ENCODE measurements at regions not wholly inside any gene's neighbourhood (a gene's known extent, or its start where the extent isn't known, plus 50 kb on each side); places are given as distances from the start of the nearest gene placed in this dataset.

DNA sequence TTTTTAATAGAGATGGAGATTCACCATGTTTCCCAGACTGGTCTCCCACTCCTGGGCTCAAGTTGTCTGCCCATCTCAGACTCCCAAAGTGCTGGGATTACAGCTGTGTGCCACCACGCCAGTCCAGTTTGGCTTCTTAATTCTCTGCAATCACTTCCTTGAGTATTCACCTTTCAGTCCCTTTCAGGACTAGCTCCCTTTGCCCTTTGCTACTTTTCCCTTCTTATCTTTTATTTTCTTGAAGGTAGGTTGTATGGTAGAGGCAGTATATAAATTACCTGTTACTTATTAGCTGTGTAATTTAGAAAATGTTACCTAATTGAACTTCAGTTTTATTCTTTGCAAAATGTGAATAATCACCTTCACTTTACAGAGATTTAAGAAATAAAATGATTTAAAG lies 285.8 kb downstream of the FGF9 start:
- in situ Hi-C loops (cut with MboI; ENCODE audit: low sequenced_read_pairs) = no loop called here

- in situ Hi-C loops (cut with MboI; ENCODE audit: low sequenced_read_pairs) = no loop called here
These were observed 287.0 kb downstream of the FGF9 start for GRCh38 chr13:21957833-21958232.

DNA sequence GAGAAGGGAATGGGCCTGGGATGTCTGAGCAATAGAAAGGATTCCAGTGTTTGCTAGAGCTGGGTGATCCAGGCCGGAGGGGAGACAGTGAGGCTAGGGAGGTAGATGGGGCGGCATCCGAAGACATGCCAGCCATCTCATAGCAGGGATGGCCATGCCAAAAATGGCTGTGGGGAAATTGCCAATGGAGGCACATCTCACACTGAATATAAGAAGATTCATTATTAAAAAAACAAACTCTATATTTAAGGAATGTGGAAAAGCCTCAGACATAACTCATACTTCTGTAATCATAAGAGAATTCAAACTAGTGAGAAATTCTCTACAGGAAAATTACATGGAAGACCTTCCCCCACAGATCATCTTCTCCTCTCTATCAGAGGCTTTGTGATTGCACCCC lies 289.2 kb downstream of the FGF9 start:
- in situ Hi-C loops (cut with MboI; ENCODE audit: low sequenced_read_pairs) = no loop called here

DNA sequence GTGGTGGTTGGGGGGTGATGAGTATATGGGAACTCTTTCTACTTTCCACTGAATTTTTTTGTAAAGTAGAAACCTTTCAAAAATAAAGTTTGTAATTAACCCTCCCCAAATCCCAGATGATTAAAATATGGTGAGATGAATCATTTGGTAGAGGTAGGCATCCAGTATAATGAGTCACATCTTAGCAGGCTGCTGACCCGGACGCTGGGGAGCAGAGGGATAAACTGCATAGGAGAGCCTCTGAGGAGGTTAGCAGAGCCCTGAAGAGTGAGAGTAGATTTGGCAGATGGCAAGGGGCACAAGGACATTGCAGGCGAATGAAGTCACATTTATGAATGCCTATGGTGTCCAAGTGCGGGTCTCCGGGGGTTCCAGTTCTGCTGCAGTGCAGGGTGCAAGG lies 293.8 kb downstream of the FGF9 start:
- in situ Hi-C loops (cut with MboI; ENCODE audit: low sequenced_read_pairs) = no loop called here

- in situ Hi-C loops (cut with MboI; ENCODE audit: low sequenced_read_pairs) = no loop called here
These were observed 294.2 kb downstream of the FGF9 start for GRCh38 chr13:21965095-21965494.

- in situ Hi-C loops (cut with MboI; ENCODE audit: low sequenced_read_pairs) = no loop called here
These were observed 295.1 kb downstream of the FGF9 start for GRCh38 chr13:21966014-21966413.

DNA sequence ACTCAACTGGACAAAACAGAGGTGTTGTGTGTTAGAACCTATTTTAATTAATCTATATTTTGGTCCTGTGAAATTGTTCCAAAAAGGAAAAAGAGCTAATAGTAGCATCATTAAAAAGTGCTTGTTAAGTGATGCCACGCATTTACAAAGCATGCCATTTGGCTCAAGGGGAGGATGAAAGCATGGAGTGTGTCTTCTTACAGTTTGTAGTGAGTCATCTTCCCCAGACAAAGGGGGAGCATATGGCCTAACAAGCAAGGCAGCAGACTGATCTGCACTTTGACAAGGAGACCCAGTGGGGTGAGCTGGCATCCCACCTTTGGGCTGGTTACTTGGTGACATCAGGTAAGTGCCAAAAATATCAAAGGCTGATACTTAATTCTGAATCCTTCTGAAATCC lies 297.0 kb downstream of the FGF9 start:
- in situ Hi-C loops (cut with MboI; ENCODE audit: low sequenced_read_pairs) = no loop called here

DNA sequence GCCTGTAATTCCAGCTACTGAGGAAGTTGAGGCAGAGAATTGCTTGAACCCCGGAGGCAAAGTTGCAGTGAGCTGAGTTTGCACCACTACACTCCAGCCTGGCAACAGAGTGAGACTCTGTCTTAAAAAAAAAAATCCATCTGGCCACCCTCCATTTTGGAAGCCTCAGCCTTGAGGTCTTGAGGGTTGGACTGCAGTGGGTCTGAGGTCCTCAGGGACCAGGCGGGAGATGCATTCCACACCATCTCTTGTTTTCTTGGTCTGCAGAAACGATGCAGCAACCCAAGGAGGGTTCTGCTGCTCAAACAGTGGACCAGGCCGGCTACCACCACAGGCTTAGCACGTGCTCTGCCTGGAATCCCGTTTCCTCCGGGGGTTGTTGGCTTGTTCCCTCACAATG lies 299.3 kb downstream of the FGF9 start:
- in situ Hi-C loops (cut with MboI; ENCODE audit: low sequenced_read_pairs) = no loop called here

DNA sequence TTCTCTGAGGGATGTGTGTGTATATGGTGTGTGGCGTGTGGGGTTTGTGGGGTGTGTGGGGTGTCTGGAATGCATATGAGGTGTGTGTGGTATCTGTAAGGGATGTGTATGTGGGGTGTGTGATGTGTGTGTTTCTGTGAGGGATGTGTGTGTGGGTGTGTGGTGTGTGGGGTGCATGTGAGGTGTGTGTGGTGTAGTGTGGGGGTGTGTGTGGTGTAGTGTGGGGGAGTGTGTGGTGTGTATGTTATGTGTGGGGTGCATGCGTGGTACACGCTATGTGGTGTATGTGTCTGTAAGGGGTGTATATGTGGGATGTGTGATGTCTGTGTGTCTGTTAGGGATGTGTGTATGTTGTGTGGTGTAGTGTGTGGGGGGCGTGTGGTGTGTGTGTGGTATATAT lies 300.0 kb downstream of the FGF9 start:
- in situ Hi-C loops (cut with MboI; ENCODE audit: low sequenced_read_pairs) = no loop called here

DNA sequence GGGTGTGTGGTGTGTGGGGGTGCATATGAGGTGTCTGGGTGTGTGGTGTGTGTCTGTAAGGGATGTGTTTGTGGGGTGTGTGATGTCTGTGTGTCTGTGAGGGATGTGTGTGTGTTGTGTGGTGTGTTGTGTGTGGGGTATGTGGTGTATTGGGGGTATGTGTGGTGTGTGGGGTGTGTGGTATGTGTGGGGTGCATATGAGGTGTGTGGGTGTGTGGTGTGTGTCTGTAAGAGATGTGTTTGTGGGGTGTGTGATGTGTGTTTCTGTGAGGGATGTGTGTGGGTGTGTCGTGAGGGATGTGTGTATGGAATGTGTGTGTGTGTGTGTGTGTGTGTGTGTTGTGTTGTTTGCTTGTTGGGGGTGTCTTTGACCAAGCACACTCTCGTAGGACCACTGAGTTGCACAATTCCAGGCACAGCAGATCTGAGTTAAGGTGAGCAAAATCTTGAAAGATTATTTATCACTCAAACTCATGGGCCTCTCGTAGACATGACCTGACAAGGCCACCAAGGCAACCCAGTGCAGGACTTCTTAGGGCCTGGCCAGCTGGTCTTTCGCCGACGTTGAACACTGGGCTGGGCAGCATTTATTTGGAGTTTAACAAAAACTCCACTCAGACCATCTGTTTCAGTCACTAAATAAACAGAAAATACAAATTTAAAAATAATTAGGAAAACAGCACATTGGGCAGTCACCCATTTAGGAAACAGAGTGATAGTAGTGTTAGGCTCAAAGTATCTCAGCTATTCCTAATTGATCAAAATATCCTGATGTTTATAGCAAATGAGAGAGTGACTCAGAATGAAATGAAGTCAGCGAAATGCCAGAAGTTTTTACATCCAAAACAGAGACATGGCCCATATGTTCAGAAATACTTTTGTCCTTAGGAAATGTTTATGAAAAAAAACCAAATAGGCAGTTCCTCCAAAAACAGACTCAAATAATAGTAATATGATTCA lies 301.1 kb downstream of the FGF9 start:
- in situ Hi-C loops (cut with MboI; ENCODE audit: low sequenced_read_pairs) = no loop called here

- in situ Hi-C loops (cut with MboI; ENCODE audit: low sequenced_read_pairs) = no loop called here
These were observed 302.7 kb downstream of the FGF9 start for GRCh38 chr13:21973437-21974125.

GRCh38 chr13:21974741-21975140 lies 303.9 kb downstream of the FGF9 start:
- in situ Hi-C loops (cut with MboI; ENCODE audit: low sequenced_read_pairs) = no loop called here

DNA sequence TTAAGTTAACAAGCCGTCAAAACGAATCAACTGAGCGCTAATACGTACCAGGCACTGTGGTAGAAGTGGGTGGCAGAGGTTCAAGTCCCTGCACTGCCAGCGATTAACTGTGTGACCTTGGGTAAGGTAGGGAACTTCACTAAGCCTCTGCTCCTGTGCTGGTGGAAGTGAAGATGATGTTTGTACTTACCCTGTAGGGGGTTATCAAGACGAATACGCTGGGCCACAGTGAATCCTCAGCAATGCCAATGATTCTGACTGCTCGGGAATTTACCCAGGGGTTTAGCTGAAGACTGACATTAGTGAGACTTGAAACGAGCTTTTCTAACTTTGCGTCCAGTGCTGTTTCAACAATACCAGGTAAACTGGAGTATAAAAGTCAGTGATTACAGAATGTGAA lies 305.3 kb downstream of the FGF9 start:
- in situ Hi-C loops (cut with MboI; ENCODE audit: low sequenced_read_pairs) = no loop called here

DNA sequence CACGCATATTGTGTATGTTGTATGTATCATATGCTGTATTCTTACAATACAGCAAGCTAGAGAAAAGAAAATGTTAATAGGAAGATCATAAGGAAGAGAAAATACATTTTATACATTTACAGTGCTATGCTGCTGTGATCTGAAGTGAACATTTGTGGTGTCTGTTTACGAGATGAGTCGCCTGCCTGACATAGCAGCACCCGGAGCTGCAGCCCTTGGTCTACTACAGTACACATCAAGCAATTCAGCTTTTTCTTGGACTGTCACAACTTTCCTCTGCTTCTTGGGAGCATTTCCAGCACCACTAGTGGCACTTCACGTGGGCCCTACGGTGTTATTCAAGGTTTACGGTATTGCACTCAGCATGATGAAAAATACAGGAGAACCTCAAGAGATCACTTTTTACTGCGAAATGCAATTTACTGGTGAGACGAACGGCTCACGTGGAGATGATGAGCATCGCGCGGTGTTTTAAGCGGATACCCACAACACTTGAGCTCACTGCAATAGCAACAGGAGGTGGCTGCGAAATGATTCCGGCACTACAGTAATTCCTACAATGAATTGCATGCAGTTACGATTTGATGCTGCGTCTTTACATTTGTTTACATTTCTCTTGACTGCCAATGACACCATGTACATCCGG lies 308.4 kb downstream of the FGF9 start:
- in situ Hi-C loops (cut with MboI; ENCODE audit: low sequenced_read_pairs) = no loop called here

- in situ Hi-C loops (cut with MboI; ENCODE audit: low sequenced_read_pairs) = no loop called here
These were observed 309.2 kb downstream of the FGF9 start for GRCh38 chr13:21980049-21980448.

DNA sequence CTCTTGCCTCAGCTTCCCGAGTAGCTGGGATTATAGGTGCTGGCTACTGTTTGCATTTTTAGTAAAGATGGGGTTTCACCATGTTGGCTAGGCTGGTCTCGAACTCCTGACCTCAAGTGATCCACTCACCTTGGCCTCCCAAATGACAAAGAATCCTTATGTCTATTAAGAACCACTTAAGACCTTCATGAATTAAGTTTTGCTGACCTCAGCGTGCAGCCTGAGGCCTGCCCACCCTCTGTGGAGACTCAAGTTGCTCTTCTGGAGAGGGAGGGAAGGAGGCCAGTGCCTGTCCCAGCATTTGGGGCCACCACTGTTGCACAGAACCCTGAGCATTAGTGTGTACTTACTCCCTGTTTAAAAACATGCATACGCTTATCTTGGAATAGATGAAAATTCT lies 313.3 kb downstream of the FGF9 start:
- in situ Hi-C loops (cut with MboI; ENCODE audit: low sequenced_read_pairs) = no loop called here

GRCh38 chr13:21986602-21987001 lies 315.7 kb downstream of the FGF9 start:
- in situ Hi-C loops (cut with MboI; ENCODE audit: low sequenced_read_pairs) = no loop called here

DNA sequence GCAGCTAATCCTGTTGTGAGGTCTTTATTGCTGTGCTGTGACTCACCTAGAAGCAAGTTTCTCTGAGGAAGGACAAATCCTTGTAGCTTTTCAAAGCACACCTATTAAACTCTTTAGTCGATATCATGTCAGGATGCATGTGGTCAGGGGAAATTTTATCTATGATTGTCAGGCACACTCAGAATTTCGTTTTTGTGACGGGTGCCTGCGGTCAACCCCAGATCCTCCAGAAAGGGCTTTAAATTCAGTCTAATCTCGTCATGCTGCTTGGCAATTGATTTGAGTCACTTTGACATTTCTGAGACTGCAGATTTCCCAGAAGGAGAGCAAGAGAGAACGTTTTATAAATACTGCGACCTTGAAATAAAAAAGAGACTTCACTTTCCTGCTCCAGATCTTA lies 316.9 kb downstream of the FGF9 start:
- in situ Hi-C loops (cut with MboI; ENCODE audit: low sequenced_read_pairs) = no loop called here

- in situ Hi-C loops (cut with MboI; ENCODE audit: low sequenced_read_pairs) = no loop called here
These were observed 317.8 kb downstream of the FGF9 start for GRCh38 chr13:21988624-21989023.

DNA sequence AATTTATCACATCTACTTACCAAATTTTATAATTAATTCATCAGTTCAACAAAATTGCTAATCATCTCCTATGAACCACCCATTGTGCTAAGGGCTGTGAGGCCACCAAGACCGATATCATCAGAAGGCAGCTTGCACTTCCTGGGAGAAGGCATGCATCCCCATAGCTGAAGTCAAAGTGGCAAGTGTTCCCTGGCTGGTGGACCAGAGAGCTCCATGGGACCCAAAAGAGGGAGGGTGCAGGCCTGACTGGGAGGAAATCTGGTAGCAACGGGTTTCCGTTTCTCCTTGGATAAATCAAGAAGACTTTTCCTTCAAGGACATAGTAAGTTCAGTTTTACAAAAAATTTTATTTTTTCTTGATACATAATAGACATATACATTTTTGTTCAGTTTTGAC lies 325.2 kb downstream of the FGF9 start:
- in situ Hi-C loops (cut with MboI; ENCODE audit: low sequenced_read_pairs) = no loop called here

- in situ Hi-C loops (cut with MboI; ENCODE audit: low sequenced_read_pairs) = no loop called here
These were observed 326.9 kb downstream of the FGF9 start for GRCh38 chr13:21997726-21998125.

All from HL-60/S4 (cell line).